HG03565 (cell line): ENCODE measurements at regions not wholly inside any gene's neighbourhood (a gene's known extent, or its start where the extent isn't known, plus 50 kb on each side); places are given as distances from the start of the nearest gene placed in this dataset.

Experiments used
- ATAC-seq: cut with Tn5 transposase; IDR thresholded peaks from one replicate; pipeline ENCODE4 v1.9.1; 2021; ENCODE audit warnings: mild to moderate bottlenecking, moderate library complexity; ENCODE audit not compliant: unreplicated experiment

DNA sequence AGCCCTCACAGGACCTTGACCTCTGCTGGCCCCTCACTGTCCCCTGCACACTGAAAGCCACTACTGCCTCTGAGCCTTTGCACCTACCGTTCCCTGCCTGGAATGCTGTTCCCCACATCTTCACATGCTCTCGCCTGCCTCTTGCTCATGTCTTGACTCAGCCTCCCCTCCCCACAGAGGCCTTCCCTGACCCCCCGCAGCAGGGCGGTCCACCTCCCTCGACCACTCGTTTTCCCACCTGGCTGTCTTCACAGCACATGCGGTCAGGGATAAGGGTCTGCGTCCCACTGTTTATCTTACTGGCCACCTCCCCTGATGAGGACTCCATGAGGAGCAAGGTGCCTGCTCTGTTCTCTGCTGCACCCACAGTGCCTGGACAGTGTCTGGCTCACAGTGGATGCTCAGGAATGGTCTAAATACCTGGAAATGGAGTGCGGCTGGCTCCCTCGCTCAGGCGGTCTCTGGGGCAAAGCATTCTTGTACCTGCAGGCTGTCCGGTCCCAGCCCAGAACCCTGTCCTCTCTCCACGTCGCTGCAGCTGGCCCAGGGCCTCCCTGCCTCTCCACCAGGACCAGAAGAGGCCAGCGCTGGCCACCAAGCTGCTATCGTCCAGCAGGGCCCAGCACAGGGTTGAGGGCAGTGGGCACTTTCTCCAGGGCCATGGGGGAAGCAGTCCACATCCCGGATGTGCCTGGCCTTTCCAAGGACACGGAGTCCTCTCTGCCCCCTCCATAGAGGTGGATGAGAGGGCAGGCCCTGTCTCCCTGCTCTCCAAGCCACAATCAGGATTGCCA, 107.4 kb downstream of the NCOR2 start:
- no peak for ATAC-seq

DNA sequence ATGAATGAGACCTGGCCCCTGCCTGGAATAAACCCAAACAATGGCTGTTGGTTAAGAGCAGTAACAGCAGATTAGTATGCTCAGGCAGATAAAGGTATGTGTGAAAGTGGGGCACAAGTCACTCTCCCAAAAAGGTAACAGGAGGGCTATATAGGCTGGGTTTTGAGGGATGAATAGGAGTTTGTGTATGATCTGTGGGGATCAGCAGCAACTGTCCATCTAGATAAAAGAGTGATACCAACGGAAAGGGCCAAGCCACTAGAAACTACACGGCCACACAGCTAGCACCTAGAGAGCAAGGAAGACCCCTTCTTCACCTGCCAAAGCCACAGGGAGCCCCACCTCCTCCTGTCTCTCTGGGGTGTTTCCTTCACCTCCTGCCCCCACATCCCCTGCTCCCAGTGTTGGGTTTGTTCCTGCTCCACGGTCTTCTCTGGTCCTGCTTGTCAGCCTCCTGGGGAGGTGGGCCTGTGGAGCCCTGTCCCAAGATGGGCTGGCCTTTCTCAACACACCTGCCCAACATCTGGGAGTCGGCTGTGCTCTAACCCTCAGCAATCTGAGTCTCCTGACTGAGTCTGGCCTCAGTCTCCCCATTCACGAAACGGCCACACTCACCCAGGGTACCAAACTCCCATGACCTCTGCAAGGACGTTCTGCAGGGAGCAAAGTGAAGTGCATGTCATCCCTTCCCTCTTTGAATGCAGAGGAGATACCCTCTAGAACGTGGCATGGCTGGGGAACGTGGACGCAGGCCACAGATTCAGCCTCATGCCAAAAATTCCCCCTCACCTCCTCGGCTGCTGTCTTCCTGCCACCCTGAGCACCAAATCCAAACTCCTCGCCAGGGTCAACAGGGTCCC, 108.2 kb downstream of the NCOR2 start:
- no peak for ATAC-seq

DNA sequence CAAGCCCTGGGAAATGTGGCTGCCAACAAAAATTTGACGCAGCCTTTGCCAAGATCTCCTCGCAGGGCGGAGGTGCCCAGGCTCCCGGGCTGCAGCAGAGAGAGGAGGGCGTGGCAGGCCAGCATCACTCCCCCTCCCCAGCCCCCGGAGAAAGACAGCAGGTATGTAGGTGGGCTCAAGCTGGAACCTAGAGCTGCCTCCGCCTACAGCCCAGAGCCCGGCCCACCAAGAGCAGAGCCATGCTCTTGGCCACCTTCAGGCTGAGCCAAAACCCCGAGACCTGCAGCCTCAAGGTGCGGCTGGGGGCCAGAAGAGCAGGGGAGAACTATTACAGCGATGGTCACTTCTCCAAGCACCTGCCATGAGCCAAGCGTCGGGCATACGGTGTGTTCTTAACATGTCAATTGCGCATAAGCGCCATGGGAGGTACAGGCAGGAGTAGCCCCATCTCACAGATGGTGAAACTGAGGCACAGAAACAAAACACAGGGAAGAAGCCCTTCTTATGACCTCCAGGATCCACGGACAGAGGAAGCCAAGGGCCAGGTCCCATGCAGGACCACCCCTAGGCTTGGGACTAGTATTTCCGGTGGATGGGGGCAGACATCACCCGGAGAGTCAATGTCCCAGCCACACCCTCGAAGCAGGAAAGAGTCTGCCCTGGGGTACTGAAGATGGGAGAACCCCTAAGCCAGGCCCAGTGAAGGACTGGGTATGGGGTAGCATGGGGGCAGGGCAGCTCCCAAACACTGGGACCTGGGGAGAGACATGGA, 109.0 kb downstream of the NCOR2 start:
- no peak for ATAC-seq

GRCh38 chr12:124457287-124458219, 109.9 kb downstream of the NCOR2 start:
- peak; percentile 18 for ATAC-seq

GRCh38 chr12:124456652-124457152, 110.7 kb downstream of the NCOR2 start:
- ATAC-seq: no peak

- no peak for ATAC-seq
These were observed 111.2 kb downstream of the NCOR2 start for GRCh38 chr12:124456133-124456651.

DNA sequence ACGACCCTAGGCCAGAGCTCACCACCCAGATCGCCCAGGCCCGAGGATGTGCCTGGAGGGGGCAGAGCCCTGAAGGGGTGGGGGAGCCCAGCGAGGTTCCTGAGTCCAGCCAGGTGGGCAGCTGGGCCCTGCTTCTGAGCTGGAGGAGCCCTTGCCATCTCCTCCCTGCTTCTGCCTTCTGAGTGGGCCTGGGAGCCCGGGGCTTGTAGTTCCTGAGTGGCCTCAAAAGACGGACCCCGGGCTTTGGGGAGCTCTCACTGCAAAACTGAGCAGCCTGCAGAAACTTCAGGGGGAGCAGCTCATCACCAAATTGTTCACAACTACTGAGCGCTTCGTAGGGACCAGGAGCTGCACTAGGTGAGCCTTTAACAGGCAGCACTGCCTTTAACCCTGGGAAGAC, 112.1 kb downstream of the NCOR2 start:
- ATAC-seq: no peak

DNA sequence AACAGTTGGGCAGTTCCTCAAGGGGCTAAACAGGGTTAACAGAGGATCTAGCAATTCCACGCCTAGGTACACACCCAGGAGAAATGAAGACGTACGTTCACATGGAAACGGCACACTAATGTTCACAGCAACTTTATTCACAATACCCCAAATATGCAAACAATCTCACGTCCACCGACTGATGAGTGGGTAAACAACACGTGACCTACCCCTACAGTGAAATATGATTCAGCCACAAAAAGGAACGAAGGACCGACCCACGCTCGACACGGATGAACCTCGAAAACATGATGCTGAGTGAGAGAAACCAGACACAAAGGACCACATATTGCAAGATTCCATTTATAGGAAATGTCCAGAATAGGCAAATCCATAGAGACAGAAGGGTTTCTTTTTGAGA, 112.7 kb downstream of the NCOR2 start:
- no peak for ATAC-seq

DNA sequence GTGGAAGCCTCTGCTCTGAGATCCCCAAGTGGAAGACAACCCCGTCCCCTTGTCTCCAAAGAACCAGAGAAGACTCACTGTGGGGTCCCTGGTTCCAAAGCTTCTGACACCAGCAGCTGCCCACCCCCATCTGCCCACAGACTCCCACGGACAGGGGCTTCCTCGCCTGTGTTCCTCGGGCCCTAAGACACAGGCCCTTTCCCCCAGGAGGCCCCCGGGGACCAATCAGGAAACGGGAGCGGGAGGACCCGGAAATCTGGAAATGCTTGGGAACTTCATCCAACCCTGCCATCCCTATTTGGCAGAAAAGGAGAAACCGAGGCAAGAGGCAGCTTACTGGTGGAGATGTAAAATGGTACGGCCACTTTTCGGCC, 113.1 kb downstream of the NCOR2 start:
- ATAC-seq: no peak

GRCh38 chr12:124453419-124454351, 113.7 kb downstream of the NCOR2 start:
- ATAC-seq: peak; percentile 74

DNA sequence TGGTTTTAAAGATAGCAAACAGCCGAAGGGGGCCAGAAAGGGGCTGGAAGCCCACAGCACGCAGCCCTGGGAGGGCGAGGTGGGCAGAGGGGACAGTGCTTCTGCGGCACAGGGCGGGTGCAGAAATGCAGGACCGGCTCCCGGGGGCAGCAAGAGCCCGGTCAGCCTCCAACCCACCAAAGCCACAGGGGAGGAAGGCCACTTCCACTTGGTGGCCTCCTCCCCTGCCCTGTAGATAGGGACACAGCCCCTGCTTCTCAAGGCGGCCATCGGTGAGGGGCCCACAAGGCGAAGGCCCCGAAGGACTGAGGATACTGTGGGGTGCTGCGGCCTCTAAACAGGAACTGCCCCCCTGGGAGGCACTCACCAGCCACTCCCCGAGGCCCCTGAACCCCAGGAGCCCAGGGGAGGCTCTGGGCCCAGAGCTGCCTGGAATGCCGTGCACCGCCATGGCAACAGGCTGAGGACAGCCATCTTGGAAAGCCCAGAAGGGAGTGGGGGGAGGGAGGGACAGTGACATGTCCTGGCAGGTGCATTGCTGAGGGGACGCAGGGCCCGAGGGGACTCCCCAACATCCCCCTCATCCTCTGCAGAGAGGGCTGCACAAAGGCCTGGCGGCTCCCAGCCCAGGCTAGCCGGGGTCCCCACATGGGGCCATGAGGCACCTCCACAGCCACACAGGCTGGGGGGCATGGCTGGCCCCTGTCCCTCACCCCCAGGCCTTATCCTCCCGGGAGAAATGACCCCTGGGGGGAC, 114.7 kb downstream of the NCOR2 start:
- ATAC-seq: no peak

- ATAC-seq: no peak
These were observed 115.7 kb downstream of the NCOR2 start for GRCh38 chr12:124451637-124452243.

GRCh38 chr12:124451016-124451415, 116.4 kb downstream of the NCOR2 start:
- no peak for ATAC-seq

- no peak for ATAC-seq
These were observed 117.0 kb downstream of the NCOR2 start for GRCh38 chr12:124450376-124450750.

DNA sequence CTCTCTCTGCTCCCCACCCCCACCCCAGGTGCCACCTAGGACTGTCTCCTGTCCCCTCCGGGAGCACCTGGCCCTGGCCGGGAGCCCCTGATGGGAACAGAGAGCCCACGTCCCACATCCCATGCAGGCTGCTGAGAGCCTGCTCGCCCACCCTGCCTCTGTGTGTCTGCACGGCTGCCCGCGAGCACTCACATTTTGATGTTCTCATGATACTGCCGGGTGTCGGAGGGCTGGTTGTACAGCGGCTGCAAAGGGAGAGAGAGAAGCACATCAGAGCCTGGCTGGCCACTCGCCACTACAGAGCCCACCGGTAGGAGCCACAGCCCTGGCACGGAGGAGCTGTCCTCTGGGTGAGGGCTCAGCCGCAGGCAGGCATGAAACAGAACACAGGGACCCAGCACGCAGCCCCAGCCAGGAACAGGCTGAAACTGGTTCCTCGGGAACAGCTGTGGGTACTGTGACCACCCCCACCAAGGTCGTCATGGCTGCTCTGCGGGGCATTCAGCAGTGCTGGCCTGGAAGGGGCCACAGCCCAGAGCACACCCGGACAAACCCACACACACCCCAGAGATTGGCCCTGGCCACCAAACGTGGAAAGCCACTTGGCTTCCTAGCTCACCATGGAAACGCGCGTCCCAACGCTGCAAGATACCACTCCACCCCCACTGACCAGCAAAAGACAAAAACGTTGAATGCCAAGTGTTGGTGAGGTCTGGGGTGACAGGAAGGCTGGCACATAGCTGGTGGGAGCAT, 117.6 kb downstream of the NCOR2 start:
- ATAC-seq: no peak

GRCh38 chr12:124448955-124449622, 118.3 kb downstream of the NCOR2 start:
- ATAC-seq: no peak
